ENCODE measurements at regions not wholly inside any gene's neighbourhood (a gene's known extent, or its start where the extent isn't known, plus 50 kb on each side); places are given as distances from the start of the nearest gene placed in this dataset.
A peak's percentile ranks its signal among the peaks of the same experiment; 100 is the strongest.
"Not testable (repeated sequence)": the region's sequence is repeated elsewhere in the genome, so short reads cannot be mapped to it uniquely, and the experiment has no call there.

DNA sequence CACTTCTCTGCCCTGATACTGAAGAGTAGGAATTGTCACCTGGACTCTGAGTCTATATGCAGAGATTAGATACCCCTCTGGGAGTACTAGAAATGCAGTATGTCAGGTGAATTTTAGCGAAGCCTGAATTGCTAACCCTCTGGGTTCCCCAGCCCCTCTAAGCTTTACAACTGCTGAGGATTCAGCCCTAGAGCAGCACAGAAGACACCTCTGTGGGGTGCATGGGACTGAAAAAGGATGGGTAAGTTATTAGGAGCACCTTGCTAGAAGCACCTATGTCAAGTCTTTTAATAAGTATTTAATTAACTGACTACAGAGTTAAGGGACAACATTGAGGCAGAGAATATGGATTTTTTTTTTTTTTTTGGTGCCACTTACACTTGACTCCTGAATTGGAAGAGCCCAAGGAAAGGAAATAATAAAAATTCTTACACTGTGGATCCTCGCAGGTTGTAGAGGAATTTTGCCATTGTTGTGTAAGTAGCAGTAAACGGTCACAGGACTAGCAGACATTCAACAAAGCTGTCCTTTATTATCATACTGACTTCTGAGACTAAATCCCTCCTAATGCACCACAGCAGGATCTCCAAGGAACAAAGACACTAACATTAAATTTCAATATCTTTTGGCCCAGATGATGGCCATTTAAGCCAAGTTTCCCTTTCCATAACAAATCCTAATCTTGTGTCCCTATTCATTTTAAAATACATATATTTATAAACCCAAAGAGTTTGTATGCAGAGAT, 253.2 kb downstream of the ANKRD50 start:
- no peak for DNase-seq

DNA sequence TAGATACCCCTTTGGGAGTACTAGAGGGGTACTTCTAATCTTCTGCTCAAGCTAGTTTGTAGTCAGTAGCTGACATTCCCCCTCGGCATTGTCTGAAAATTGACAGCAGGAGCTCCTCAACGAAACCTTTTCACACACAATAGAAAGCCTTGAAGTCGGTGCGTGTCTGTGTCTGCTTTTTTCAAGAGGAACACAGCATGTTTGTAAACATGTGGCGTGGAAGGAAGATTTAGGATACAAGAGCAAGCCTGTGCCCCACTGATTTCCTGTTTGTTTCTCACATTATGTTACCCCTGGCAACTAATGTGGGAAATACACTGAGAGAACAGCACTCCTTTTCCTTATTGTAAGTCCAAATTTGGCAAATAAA, 252.6 kb downstream of the ANKRD50 start:
- no peak for DNase-seq

DNA sequence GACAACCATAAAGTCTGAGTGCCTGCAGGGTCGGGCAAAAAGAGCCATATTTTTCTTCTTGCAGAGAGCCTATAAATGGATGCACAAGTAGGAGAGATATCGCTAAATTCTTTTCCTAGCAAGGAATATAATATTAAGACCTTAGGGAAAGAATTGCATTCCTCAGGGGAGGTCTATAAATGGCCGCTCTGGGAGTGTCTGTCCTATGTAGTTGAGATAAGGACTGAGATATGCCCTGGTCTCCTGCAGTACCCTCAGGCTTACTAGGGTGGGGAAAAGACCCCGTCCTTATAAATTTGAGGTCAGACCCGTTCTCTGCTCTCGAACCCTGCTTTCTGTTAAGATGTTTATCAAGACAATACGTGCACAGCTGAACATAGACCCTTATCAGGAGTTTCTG, 250.9 kb downstream of the ANKRD50 start:
- DNase-seq = not testable (repeated sequence)

DNA sequence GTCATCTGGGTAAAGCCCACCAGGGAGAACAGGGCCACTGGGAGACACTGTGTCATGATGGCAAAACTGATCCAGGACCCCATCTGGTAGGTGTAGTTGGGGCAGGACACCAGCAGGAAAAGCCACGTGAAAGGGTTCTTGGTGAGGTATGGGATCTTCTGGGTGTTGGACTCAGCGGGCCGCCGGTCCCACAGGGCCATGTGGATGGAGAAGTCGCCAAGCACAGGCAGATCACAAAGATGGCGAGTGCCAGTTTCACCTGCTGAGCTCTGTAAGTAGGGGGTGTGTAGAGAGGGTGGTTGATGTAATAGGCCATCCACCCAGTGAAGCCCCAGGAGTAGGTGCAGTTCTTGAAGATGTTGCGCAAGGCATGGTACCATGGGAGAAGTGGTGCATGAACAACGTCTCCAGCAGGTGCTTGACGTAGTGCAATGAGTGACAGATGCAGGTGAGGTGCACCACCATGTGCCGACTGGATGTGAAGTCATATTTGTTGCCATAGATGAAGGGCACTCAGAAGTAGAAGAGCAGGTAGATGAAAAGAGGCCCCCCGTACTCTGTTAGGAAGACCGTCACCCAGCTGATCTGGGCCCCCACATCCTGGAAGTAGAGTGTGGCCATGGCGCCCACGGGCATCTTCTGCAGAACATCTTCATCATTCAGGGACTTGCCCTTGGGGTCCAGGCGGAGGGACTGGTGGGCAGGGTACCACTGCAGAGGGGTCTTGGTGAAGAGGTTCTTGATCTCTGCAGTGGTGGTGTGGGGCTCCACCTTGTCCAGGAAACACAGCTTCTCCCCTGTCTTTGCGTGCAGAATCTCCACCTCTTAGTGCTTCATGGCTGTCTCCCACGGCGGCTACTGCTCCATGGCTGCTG, 249.3 kb downstream of the ANKRD50 start:
- DNase-seq = no peak

DNA sequence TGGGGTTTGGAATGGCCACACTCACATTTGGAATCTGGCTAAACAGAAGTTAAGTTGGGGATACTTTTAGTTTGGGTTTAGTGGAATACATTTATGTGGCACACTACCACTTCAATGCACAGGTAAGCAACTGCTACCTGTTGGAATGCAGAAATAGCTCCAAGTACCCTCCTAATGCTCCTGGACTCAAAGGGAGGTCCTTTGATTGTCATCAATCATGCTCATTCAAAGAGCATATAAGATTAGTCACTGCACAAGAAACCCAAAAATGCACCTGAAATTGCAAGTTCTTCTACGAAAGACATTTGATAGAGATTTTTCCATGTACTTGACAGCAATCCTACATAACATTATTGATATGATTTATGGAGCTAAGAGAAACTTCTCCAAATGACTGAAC, 247.7 kb downstream of the ANKRD50 start:
- DNase-seq = no peak

DNA sequence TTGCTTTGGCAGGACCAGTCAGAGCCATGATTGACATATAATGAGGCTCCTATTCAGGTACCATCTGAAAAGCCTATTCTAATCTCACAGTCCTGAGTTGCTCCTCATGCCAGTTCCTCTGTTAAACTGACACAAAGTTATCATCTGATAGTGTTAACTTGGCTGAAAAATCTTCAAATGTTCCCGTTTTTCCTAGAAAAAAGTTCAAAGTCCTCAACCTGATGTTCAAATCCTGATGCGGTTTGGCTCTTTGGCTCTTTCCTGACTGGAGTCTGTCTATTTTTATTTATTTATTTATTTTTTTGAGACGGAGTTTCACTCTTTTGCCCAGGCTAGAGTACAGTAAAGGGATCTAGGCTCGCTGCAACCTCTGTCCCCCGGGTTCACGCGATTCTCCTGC, 244.2 kb downstream of the ANKRD50 start:
- DNase-seq = no peak

DNA sequence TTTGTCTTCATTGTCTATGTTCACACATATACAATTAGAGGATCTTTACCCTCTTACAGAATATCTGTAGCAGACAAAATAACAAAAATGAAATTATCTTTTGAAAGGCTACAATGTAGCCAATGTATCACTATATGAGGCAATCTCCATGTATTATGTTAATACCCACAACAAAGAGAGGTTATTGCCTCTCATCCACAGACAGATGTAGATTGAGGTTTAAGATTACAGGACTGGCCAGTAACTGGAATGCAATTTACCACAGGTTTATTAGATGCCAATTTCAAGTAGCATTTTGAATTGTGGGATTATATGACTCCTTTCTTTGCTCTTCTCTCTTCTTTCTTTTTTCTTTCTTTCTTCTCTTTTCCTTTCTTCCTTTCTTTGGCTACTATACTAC, 242.6 kb downstream of the ANKRD50 start:
- DNase-seq = peak; percentile 37

DNA sequence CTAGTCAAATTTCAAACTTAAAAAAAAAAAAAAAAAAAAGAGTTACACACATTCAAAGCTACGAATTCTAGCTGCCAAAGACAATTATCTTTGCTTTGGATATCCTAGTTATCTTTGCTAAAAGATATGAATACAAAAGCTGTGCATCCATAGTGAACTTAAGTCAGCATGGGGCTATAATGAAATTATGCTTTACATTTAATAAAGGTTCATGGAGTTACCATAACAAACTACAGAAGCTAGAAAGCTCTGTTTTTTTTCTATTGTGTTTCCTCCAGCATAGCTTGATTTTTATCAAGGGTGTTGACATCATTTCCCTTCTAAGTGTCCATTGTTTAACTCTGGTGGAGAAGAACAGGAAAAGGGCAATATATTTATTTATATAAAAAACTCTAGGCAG, 234.1 kb downstream of the ANKRD50 start:
- no peak for DNase-seq

DNA sequence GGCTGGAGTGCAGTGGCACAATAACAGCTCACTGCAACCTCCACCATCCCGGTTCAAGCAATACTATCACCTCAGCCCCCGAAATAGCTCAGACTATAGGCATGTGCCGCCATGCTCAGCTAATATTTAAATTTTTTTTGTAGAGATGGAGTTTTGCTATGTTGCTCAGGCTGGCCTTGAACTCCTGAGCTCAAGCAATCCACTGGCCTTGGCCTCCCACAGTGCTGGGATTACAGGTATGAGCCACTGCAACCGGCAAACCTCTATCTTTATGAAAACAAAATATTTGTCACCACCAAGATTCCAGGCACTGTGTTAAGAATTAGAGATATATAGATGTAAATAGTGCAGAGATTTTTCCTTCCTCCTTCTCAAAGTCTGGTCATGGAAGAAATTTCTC, 232.5 kb downstream of the ANKRD50 start:
- DNase-seq = no peak

DNA sequence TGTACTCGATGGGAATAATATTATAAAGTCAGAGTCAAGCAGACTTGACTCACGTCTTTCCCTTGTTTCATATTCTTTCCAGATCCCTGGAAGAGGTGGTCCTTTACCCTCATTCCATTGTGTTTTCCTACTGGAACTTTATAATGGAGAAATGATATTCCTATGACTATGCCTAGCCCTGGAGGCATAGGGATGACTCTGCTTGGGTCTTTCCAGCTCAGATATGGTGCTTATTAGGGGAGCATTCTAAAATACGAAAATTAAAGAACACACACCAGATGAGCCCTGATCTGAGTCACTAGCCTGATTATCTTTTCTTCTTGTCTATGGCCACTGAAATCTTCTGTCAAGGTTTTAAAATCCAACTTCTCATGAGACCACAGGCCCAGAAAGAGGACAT, 231.4 kb downstream of the ANKRD50 start:
- DNase-seq = no peak

DNA sequence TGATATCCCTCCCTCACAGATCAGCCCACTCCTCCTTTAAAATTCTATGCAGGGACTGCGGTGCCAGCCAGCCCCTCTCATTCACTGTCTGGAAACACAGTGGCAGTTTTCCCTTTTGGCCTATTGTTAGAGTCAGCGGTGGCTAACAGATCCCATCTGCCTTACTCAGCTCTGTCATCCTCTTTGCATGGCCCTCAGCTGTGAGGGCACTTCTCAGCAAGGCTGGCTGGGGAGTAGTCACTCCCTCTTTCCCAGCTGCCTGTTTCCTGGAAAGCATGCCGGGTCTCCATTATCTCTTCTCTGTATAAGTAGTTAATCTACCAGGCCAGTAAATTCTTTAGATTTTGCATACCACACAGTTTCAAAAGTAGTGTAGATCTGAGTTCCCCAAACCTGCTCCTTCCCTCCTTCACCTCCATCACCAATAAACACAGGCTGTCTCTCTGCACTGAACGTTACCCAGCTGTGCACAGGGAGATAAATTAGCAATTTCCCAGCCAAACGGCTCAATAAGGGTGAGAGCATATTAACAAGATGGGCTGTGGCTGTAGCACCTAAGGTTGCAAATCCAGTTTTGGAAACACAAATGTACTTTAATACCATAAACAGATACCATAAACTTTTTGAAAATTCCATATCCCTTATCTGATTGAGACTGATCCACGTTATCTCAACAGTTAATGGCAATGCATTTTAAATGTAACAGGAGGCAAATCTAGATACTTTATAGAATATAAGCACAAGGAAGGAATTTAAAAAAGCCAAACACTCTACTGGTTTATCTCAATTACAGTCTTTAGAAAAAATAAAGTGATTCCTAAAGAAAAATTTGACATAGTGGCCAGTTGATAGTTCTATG, 229.3 kb downstream of the ANKRD50 start:
- DNase-seq = peak; percentile 23

DNA sequence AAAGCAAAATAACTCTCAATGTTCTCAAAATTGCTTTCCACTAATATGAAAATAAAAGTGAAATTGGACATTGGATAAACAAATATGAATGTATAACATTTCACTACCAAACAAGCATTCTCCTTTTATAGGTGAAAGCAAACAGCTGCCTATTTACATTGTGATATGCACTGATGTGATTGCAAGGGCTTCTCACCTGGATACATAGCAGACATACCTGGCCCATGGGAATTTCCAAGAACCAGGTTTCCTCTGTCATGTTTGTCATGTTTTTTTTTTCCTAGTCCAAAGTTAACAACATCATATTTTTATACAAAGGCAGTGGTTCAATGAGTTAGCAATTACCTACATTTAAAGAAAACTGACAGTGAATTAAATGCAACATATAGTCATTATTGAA, 228.5 kb downstream of the ANKRD50 start:
- DNase-seq = no peak

DNA sequence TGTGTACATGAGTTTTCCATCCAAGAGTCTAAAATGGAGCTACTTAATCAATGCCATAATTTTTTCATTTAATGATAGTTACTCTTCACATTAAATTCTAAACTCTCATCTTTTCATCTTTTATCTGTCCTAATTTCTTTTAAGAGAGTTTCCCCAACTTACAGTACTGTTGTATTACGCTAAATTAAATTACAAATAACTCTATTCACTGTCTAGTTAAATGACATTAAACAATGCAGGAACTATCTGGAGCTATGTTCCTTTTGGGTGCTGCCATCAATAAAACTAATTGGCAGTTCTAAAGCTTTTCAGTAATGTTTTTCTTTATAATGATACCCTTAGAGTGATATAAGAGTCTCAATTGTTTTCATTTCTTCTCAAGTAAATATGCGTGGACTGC, 227.6 kb downstream of the ANKRD50 start:
- no peak for DNase-seq

DNA sequence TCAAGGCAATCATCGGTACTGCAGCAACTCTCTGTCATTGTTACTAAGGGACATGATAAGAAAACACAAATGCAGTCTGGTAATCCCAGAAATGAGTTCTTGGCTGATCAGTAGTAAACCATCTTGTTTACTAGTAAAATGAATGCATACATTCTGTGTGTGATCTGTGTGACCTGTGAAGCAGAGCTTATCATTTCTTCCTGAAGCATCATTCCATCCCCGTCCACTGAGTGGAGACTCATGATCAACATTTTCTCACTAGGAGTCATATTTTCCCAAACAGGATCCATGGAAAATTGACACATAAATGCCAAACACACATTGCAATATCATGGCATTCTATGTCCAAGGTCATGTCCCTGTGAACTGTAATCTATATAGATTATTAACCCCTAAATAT, 226.1 kb downstream of the ANKRD50 start:
- no peak for DNase-seq

DNA sequence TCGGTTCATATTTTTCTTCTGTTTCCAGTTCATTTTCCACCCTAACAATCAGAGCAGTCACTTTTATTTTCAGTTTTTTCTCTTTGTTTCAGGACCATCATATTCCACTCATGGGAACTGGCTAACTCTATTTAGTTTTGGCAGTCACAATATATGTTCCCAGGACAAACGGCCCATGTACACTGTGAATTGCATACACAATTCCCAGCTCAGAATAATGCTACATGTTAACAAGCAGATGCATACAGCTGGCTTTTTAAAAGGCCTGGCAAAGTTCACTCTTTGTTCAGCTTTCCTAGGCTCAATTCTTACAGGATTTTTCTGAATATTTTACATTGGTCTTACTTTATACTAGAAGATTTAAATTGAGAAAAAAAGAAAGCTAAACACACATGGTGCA, 224.9 kb downstream of the ANKRD50 start:
- DNase-seq = no peak

DNA sequence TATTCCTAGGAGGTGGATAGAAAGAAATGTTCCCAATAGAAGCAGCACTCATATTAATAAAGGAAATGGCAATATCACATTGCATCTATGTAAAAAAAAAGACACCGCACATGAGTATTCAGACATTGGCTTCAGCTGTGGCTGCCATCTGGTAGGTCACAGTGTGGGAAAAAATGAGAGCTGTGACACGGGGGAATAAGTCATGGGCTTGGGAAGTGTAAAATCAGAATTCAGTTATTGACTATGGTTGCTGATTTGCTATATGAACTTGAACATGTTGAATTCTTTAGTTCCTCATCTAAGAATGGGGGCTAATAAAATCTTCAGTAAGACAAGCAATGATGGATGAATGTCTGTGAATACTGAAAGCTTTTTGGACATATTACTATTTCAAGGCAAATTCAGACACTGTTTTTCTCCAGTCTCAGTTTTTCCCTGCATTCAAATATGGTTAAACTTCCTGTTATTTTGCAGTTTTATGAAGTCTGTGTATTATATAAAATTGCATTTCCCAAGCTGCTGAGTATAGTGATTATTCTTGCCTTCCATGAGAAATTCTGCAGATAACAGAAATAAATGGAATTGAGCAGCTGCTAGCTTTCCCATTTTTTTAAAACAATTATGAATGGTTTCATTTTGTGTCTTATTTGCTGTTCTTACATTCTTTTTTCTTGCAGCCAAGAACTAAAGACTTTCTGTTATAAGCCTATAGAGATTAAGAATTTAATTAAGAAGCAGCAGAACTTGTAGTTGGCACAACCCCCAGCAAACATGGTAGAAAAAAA, 221.0 kb downstream of the ANKRD50 start:
- no peak for DNase-seq

DNA sequence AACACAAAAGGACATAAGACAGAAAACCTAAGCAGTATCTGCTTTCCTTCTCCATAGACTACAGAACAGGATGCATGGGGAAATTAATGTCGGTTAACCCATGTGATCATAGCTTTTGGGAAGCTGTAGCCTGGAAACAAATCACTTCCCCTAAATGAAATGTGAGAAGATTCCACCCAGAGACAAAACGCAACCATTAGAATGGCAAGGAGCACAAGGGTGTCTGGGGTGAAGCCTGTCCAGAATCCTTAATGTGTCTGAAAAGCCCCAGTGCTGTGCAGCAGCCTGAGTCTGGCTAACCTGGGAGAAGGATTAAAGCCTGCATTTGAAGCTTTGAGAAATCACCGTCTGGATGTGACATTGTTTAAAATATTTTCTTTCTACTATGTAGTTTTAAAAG, 213.3 kb downstream of the ANKRD50 start:
- peak; percentile 23 for DNase-seq

DNA sequence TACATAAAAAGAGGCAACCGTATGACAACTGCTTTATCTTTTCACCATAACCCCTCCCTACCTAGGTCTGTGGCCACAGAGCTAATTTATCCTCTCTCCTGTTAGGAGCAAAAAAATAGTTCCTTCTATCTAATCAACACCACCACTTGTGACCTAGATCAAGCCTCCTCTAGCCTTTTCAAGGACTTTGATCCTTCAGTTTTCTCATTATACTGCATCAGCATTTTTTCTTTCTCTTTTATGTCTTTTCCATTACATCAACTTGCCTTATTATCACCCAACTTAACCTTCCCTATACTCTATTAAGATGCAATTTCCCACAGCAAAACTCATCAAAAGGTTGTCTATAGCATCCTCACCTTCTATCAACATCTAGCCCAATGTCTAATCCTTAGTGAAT, 211.0 kb downstream of the ANKRD50 start:
- DNase-seq = no peak

DNA sequence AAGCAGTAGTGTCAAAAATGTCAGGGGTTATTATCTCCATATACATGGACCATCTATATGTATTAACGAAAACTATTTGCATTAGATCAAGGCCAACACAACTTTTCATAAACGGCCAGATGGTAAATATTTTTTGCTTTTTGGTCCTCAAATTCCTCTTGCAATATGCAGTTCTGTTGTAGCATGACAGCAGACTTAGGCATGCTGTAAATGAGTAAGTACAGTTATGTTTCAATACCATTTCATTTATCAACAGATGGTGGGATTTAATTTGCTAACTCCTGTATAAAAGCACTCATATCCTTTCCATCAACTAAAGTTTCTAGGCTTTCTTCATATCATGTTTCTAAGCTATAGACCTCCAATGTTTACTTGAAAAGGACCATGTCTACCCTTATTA, 208.1 kb downstream of the ANKRD50 start:
- DNase-seq = peak; percentile 43

DNA sequence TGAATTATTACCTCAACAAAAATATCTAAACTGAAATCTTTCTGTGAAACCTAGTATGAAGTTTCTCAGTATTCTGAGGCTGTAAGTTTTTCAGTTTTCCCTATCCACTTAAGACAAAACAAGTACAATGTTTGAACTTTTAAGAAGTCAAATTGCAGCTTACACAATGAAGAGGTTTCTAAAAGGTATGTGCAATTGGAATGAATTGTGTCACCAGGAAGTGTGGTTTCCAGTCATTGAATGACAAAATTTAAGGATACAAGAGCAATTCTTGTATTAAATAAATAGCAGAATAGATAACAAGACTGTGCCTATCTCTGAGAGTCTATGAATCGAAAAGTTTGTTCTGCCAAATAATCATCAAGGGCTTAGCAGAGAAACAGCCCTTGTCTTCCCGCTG, 207.3 kb downstream of the ANKRD50 start:
- DNase-seq = no peak

DNA sequence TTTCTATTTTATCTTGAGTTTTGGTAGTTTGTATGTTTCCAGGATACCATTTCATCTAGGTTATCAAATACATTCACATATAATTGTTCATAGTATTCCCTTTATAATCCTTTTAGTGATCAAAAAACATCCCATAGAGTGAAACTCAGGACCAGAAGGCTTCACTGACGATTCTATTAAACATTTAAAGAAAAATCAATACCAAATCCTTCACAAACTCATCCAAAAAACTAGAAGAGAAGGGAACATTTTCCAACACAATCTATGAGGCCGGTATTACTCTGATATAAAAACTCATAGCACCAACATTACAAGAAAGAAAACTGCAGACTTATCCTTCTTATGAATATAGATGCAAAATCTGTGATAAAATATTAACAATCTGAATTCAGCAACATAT, 203.4 kb downstream of the ANKRD50 start:
- no peak for DNase-seq

DNA sequence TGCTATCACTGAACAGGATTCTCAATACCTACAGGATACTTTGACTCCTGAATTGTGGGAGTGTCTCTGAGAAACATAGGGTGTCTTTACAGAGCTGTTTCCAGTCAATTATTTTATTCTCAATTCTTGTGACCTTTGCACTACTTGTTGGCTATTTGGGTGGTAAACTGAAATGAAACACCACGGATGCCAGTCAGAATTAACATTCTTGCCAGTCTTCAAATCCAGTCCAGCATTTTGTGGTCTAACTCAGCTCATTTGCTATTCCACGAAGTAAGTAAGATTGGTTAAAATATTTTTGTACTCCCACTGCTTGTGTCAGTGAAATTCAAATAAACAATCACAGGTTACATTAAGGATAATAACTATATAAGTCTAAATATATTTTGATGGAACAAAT, 197.9 kb downstream of the ANKRD50 start:
- DNase-seq = no peak

DNA sequence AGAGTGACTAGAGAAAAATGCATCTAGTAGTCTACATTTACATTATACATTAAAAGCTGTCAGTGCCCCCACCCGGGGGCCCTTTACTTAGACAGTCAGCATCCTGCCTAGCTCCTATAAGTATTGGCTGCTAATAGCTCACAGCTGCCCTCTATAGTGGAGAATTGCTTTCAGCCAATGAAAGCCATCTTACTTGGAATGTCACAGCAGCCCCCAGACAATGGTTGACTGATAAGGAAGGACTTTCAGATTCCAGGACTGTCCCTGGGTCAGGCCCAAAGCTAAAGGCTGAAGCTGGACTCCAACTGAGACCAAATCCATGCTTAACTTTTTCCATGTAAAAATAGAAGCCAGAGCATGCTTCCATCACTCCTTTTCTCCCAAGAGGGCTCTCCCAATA, 196.9 kb downstream of the ANKRD50 start:
- no peak for DNase-seq

Measured in fibroblast of upper back skin (primary cell).